T-helper 2 cell (primary cell): ENCODE measurements at regions not wholly inside any gene's neighbourhood (a gene's known extent, or its start where the extent isn't known, plus 50 kb on each side); places are given as distances from the start of the nearest gene placed in this dataset.

Experiments
- DNase-seq, 5 experiments: peaks; one replicate each; pipeline versions ENCODE4 v3.0.0 to v3.0.0-alpha.2; 2012 to 2022

DNA sequence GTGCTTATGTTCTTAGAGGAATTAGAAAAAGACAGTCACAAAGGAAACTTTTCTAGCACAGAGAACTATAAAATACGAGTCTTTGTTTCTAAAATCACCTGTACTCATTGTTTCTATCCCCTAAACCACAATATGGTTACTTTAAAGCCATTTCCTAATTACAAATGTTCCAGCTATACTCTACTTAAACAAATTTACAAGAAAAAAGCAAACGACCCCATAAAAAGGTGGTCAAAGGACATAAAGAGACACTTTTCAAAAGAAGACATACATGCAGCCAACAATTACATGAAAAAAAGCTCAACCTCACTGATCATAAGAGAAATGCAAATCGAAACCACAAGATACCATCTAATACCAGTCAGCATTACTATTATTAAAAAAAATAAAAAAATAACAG lies 447.3 kb downstream of the RAB28 start:
- no peak for DNase-seq

DNA sequence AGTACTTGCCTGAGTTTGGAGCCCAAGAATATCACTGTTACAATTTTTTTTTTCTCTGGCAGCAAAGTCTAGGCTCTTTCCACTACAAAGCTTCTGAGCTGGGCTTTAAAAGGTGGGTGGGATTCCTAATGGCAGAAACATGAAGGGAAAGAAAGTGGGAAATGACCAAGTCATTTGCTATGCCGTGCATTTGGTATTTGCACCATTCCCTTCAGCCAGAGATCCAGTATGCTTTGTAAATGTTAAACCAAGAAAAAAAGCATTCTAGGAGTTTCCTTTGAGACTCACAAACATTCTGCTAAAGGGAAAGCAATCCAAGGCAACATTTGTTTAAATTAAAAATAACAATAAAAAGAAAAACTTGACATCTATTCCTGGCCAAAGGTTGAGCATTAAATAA lies 451.2 kb downstream of the RAB28 start:
- no peak for DNase-seq

DNA sequence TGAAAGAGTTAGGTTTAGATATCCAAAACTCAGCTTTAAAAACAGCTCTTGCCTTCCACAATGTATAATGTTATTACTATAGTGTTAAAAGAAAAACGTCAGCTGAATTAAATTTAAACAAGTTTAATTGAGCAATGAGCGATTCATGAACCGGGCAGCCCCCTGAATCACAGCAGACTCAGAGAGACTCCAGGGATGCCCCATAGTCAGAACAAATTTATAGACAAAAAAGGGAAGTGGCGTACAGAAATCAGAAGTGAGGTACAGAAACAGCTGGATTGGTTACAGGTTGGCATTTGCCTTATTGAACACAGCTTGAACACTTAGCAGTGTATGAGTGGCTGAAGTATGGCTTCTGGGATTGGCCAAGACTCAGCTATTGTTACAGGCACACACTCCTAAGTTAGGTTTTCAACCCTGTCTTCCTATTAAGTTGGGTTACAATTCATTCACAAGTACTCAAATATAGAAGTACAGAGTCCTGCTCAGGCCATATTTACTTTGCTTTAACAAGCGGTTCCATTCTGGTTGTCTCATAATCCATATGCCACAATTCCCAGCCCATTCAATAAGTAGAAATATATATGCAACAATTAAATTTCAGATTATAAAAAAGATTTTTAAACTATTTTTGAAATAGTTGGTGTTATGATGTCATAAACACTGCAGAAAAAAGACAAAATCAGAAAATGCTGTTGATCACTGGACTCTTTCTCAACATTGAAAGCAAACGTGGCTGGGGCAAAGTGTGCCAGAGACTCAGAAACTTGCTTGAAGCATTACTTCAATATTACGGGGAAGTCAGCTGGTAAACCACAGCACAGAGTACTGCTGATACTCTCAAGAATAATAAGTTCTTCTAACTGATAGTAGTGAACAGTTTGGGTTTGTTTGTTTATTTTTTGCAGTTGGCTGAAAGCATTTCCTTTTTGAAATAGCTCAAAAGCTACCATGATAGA lies 459.7 kb downstream of the RAB28 start:
- DNase-seq = no peak

DNA sequence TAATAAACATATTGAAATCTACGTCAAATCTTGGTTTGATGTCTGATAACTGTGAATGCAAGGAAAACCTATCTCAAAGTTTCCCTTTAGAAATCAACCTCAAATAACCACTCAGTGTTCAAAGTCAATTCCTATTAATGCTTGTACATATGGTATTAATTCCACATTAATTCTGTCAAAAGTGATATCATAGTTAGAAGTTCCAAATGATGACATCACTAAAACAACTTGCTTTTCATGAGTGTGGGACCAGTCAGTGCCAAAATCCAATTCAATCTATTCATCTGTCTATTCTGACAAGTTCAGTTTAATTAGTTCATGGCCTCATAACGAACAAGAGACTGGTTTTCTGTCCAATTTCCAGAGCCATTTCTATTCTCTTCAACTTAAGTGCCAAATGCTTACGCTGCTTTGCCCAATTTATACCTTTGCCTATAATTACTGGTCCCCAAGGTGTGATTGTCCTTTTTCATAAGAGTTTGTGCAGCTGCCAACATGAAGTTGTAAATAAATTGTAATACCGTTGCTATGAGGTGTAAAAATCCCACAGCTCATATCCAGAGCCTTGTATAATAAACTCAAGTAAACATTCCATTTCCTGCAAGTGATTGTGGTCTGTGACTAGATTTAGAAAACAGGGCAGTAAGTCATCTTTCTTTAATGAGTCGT lies 476.2 kb downstream of the RAB28 start:
- DNase-seq = no peak

DNA sequence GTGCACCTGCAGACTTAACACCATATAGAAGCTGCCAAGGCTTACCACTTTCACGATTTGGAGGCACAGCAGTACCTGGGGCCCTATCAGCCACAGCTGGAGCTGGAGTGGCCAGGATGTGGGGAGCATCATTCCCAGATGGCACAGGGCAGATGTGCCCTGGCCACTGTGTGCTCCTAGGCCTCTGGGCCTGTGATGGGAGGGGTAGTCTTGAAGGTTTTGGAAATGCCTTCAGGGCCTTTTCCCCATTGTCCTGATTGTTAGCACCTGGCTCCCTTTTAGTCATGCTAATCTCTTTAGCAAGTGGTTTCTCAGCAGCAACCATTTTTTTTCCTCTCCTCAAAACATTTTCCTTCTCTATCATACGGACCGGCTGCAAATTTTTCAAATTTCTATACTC lies 490.2 kb downstream of the RAB28 start:
- no peak for DNase-seq

DNA sequence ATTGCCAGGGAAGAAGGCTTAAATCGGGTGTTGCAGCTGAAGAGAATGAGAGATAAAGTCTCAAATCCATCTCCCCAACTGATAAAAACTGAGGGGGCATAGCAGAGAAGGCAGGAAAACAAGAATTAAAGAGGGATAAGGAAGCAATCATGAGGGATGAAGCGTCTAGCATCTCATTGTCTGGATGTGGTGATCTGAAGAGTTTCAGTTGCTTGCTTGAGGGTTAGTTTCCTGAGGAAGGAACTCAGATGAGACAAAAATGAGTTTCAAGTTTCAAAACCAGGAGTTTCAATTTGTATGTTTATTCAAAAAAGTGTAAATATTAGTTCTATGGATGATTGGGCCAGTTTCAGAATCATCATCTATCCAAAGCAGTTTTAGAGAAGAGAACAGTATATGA lies 496.9 kb downstream of the RAB28 start:
- no peak for DNase-seq

DNA sequence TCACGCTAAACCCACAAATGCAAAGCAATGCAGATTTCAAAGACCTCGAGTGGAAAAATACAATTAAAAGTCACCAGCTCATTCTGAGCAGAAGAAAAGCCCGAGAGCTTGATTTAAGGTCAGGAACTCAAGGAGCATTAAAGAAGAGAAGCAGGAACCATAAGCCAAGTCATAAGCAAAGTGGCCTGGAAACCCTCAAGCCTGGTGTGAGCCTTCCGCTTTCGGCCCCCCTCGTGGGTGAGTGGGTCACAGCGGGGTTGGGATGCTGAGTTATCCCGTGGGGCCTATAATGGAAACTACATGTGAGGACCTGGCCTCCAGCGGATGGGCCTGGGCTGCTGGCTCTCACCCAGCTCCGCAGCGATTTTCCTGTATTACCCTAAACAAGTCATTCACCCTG lies 504.3 kb downstream of the RAB28 start:
- no peak for DNase-seq

DNA sequence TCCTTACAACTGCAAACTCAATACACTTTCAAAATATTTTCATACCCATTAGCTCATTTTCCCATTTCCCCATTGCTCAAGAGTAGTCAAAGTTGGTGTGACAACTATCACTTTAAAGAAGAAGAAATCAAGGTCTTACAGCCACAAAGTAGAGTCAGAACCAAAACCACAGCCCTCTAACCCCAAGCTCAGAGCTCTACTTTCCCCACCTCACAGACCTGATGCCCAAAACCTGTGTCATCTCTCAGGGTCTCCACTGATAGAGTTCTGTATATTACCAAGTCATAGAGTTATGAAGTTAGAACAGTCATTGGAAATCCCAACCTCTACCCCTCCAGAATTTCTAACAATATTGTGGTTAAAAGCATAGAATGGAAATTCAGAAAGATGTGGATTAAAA lies 505.8 kb downstream of the RAB28 start:
- no peak for DNase-seq

DNA sequence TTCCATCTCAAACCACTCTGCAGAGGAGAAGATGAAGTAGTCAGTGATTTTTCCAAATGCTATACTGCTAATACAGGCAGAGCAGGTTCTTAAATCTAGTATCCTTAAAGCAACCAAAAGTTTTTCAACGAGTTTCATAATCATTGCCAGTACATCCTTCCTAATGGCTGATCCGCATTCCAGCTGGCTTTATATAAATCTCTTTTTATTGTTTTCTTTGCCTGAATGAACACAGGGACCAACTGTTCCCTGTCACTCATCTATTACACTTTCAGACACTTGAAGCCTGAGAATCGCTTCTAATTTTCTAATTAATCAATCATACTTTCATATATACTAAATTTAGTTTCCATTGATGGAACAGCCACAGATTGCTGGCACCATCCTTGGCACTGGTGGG lies 508.6 kb downstream of the RAB28 start:
- DNase-seq = no peak

DNA sequence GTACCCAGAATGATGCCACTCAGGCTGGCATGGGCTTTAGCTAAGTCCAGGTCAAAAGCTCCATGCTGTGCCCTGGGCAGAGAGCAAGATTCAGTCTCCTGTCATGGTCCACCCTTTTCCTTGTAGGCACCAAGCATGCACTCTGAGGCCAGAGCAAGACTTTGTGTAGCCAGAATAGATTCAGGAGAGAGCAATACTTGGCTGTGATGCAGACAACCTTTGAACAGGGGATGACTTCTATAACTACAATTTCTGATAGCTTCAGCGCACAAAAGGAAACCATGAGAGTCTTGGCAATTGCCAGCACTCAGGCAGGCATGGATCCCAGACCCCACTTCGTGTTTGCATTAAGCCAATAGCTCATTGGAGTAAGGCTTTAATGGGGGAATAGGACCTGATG lies 510.6 kb downstream of the RAB28 start:
- no peak for DNase-seq

DNA sequence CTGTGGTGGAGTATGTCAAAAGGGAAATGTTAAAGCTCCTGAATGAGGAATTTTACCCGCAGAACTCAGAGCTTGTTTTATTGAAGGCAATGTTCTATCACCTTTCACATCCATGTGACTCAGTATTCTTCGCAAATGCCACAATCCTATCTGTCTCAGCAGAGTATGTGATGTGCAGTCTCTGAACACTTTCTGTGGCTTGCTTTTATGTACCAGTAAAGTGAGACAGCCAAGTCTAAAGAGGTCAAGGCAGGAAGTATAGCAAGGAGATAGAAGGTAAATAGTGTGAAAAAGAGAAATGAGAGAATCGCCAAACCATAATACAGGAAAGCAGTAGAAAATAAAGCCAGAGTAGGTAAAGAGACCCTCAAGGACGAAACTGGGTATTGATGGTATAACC lies 515.8 kb downstream of the RAB28 start:
- DNase-seq = no peak

DNA sequence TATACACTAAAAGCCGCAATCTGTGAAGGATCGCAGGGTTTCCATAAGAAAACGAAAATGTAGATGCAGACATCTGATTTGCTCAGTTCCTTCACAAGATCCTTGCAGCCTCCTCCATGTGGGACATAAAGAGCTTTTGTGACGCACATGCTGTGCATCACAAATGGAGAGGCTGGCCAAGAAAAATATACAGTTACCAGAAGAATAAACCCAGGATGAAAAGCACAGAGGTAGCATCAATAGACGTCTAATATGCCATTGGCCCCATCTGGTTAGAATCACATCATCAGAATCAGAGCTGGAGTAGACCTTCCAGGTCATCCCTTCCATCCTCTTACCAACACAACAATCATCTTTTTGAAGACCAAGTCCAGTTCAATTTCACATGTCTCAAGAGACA lies 517.4 kb downstream of the RAB28 start:
- DNase-seq = no peak

DNA sequence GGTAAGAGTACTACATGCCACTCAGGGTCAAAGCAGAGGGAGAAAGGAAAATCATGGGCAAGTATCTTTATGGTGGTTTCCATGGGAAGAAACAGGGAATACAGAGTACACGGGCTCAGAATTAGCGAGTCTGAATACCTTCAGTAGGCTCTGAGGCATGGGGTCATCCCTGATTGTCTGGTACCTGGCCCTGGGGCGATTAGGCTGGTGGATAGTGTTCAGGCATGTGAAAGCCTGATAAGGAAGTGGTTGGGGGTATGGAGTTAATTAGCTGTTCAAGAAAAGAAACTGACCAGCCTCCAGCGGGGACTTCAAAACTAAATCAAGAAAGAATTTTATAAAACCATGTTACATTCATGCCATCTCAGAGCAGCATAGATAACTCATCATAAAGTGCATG lies 518.8 kb downstream of the RAB28 start:
- no peak for DNase-seq

DNA sequence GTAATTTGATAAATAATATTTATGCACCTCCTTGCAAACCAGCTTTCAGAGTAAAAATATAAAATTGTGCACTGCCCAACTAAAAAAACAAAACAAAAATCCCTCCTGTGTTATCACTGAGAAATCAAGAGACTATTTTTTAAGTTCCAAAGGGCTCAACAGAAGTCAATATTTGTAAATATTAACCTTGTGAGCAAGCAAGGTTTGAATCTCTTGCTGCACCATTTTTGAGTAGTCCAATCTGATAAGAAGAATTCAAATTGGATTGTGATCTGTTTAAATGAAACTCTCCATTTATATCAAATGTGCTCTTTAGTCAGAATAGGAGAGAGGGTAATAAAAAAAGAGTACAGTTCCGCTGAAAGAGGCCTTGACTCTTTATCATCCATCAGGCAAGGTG lies 520.2 kb downstream of the RAB28 start:
- no peak for DNase-seq

DNA sequence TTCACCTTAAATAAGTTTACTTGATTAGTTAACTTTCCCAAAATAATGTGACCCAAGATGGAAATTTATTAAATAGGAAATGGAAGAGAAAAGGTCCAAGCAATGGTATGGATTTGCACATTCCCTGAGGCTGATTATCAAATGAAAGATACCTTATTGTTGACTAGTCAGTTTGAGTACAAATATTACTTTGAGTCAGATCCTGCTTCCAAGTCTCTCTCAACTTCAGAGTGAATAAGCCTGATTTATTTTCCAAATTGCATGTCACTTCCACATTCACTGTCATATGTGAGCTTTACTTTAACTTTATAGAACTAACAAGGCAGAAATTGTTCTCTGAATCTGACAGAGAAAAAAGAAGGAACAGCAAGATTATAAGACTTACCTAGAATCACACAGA lies 520.8 kb downstream of the RAB28 start:
- no peak for DNase-seq

DNA sequence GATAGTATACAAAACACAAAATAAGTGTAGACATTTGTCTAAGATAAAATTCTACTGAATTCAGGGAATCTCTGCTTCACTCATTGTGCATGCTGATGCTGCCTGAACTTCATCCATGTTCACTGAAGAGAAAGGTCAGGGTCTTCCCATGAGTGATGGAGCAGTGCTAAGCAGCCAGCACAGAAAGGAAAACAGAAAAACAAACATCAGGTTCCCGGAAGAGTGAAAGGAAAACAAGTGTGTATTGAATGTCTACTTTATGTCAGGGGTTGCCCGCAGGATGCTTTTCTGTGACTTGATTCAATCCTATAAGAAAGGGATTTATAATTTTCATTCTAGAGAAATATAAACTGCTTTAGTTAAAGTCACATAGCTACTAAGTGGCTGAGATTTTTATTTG lies 522.4 kb downstream of the RAB28 start:
- no peak for DNase-seq

DNA sequence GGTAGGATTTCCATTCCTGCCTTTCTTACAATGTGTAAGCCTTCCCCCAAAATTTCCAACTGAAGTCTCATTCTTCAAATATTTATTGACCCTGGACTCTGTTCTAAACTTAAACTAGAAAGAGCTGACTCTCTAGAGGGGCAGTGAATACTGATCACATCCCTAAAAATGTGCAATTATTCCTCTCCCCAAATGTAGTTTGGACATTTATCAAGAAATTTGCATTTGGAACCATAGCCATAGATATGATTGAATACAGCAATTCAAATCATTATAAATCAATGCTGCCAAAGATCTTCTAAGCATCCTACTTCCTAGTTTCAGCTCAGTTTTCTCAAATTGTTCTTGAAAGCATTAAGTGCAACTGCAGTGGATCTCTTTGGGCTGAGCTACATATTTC lies 525.7 kb downstream of the RAB28 start:
- no peak for DNase-seq

DNA sequence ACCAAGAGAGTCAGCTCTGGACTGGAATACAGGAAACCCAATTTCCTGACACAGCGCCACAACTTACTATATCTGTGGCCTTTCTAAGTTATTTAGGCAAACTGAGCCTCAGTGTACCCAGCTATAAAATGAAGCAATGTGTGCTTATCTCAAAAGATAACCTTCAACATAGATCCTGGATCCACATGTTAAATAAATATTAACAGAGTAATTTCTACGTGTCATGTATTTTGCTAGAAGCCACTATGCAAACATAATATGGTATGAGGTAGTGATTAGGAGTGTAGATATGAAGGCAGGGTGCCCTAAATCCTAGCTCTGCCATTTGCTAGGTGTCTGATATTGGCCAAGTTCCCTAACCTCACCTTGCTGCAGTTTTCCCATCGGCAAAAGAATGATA lies 527.0 kb downstream of the RAB28 start:
- DNase-seq = no peak

DNA sequence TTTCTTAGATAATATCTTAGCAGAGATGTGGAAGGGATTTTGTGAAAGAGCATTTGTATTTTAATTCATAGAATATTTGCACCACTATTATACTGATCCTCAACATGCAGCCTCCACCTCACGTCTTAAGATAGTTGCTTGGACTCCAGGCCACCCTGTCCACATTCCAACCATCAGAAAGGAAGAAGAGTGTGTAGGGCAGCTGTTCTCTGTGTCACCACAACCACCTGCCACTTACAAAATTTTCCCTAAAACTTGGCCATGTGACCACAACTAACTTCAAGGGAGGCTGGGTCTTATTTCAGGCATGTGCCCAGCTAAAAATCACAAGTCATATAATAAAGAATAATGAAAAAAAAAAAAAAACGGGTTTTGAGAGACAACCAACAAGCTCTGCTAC lies 528.1 kb downstream of the RAB28 start:
- no peak for DNase-seq

DNA sequence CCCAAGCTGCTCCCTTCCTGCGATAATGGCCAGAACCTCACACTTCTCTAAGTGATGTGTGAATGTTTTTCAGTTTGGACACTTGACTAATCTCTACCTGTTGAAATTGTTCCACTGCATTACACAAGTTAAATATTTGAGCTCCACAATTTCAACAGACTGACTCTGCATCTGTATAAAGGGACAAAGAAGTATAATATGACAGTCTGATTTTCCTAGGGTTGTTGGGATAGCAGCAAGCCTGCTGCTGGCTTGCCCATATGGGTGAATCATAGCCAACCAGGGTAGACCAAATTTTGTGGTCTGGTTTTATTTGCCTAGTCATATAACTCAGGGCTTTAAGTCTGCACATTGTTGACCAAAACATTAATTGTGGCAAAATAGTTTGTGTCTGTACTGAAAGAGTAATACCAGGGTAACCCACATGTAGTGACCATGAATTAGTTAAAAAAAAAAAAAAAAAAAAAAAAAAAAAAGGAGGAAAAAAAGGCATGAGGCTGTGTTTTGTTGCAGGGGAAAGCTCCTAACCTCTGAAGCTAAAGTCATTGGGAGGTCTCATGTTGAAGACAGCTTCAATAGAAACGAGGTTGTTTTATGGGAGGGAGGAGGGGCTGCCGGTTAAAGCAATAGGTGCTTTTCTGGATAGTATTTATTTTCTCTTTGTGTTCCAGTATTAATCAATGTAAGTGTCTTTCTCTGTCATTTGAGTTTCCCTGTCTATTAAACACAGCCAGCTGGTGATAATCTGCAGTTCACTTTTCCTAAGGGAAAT lies 534.2 kb downstream of the RAB28 start:
- no peak for DNase-seq

DNA sequence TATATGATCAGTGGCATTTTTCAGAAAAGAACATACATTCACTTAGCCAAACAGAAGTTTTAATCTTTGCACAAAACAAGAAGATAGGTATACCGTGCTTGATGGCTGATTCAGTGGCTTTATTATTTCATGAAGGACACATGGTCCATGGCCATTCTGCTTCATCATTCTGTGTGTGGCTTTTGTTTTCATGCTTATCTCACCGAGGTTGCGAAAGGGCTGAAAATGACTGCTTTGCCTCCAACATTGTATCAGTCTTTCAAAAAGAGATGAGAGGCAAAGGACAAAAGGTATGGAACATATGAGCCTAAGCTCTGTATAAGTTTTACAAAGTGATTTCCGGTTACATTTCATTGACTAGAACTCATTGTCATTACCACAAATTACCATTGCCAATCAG lies 541.1 kb downstream of the RAB28 start:
- DNase-seq = no peak

DNA sequence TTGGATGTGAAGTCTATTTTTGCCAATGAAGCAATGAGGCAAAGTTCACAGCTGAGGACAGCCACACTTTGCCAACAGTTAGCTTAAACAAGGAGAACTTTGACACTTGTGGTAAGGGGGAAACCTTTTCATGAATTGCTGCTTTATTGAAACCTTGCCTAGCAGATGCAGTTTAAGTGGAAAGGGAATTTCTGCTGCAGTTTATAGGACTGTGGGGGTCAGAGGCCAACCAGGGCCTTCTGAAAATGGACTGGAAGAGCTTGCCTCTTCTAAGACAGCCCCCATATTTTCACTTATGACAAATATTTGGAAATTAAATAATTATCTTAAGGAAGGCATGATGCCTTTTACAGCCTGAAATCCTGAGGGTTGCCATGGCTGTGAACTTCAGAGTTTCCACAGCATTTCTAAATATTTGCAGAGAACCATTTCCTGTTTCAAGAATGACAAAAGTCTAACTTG lies 550.3 kb downstream of the RAB28 start:
- no peak for DNase-seq

DNA sequence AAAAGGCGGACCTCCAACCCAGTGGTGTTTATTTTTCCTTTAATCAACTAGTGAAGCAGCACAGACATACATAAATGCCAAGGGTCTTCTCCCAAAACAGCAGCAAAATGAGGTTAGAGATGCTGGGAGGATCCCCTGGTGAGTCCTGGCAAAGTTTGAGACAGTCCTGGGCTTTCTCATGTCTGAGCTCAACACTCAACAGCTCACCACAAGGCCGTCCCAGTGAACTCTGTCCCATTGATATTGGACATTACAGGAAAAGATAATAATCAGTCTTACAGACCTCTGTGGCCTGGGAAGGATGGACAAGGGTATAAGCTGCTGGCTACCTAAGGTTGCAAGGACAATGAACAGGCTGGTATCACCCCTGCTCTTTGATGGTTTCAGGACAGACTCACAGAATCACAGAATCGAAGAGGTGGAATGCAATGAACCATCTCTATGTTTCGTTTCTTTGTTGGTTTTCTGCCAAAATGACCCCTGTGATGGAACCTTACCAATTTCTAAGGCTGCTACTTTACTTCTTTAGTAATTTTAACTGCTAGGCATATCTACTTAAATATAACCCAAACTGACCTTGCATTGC lies 551.8 kb downstream of the RAB28 start:
- DNase-seq = no peak
